HUES48 (cell line): ENCODE measurements at regions not wholly inside any gene's neighbourhood (a gene's known extent, or its start where the extent isn't known, plus 50 kb on each side); places are given as distances from the start of the nearest gene placed in this dataset.
"Not testable (repeated sequence)": the region's sequence is repeated elsewhere in the genome, so short reads cannot be mapped to it uniquely, and the experiment has no call there.

Source experiments
- H3K27ac ChIP-seq: one replicate; pipeline ENCODE4 v1.7.0; 2013; ENCODE audit warnings: low read depth, low read length, inconsistent platforms
- H3K27me3 ChIP-seq: 2 replicates; pipeline ENCODE4 v1.6.1; 2013; ENCODE audit warnings: mild to moderate bottlenecking, low read length; ENCODE audit not compliant: control insufficient read depth, insufficient read depth
- H3K36me3 ChIP-seq: 2 replicates; pipeline ENCODE4 v1.6.1; 2013; ENCODE audit warnings: low read length; ENCODE audit not compliant: control insufficient read depth, insufficient read depth
- H3K4me1 ChIP-seq: 2 replicates; pipeline ENCODE4 v1.6.1; 2013; ENCODE audit warnings: mild to moderate bottlenecking, low read length; ENCODE audit not compliant: control insufficient read depth, insufficient read depth
- H3K4me3 ChIP-seq: 2 replicates; pipeline ENCODE4 v1.5.1; 2013; ENCODE audit warnings: mild to moderate bottlenecking, low read depth, low read length
- H3K9ac ChIP-seq: 2 replicates; pipeline ENCODE4 v1.6.1; 2013; ENCODE audit warnings: mild to moderate bottlenecking, low read depth, low read length, moderate library complexity
- H3K9me3 ChIP-seq: 2 replicates; pipeline ENCODE4 v1.6.1; 2013; ENCODE audit warnings: low read length; ENCODE audit not compliant: control insufficient read depth, insufficient read depth

GRCh38 chr5:56763711-56764466 lies 51.5 kb upstream of the MAP3K1 start:
- no peaks in the 10 kb centered on the region for H3K27me3 ChIP-seq
- no peak overlapping the region for H3K27ac ChIP-seq
- no peak overlapping the region for H3K4me3 ChIP-seq
- H3K9ac ChIP-seq, result no peak overlapping the region
- no peaks in the 10 kb centered on the region for H3K9me3 ChIP-seq
- H3K36me3 ChIP-seq, result no peaks in the 10 kb centered on the region
- H3K4me1 ChIP-seq, result peaks cover 6% of the 10 kb centered on the region; the same call in 1 of the 2 replicates

GRCh38 chr5:56763182-56763581 lies 52.2 kb upstream of the MAP3K1 start:
- Histone ChIP-seq H3K9me3 (no peaks in the 10 kb centered on the region), H3K36me3 (no peaks in the 10 kb centered on the region), H3K9ac (no peak overlapping the region), H3K27me3 (no peaks in the 10 kb centered on the region), H3K27ac (no peak overlapping the region), H3K4me3 (no peak overlapping the region), H3K4me1 (peaks cover 6% of the 10 kb centered on the region; the same call in 1 of the 2 replicates)

- Histone ChIP-seq H3K9ac (no peak overlapping the region), H3K36me3 (no peaks in the 10 kb centered on the region), H3K4me1 (peaks cover 6% of the 10 kb centered on the region; the same call in 1 of the 2 replicates), H3K27me3 (no peaks in the 10 kb centered on the region), H3K9me3 (no peaks in the 10 kb centered on the region), H3K27ac (no peak overlapping the region), H3K4me3 (no peak overlapping the region)
Observed at GRCh38 chr5:56761151-56761885, 54.0 kb upstream of the MAP3K1 start.

GRCh38 chr5:56760723-56761122 lies 54.6 kb upstream of the MAP3K1 start:
- H3K4me1 ChIP-seq, result peaks cover 6% of the 10 kb centered on the region; the same call in 1 of the 2 replicates

GRCh38 chr5:56759521-56760216 lies 55.7 kb upstream of the MAP3K1 start:
- Histone ChIP-seq H3K9ac (no peak overlapping the region), H3K27ac (no peak overlapping the region), H3K9me3 (no peaks in the 10 kb centered on the region), H3K4me3 (no peak overlapping the region), H3K4me1 (peaks cover 6% of the 10 kb centered on the region; the same call in 1 of the 2 replicates), H3K27me3 (no peaks in the 10 kb centered on the region), H3K36me3 (no peaks in the 10 kb centered on the region)

More at GRCh38 chr5:56760723-56761122, 54.6 kb upstream of the MAP3K1 start:
- H3K9me3 ChIP-seq, result no peaks in the 10 kb centered on the region
- no peak overlapping the region for H3K4me3 ChIP-seq
- no peak overlapping the region for H3K9ac ChIP-seq
- no peaks in the 10 kb centered on the region for H3K36me3 ChIP-seq
- H3K27me3 ChIP-seq, result no peaks in the 10 kb centered on the region
- H3K27ac ChIP-seq, result no peak overlapping the region

- Histone ChIP-seq H3K27ac (no peak overlapping the region), H3K9ac (no peak overlapping the region), H3K27me3 (no peaks in the 10 kb centered on the region), H3K4me1 (peaks cover 6% of the 10 kb centered on the region; the same call in 1 of the 2 replicates), H3K36me3 (no peaks in the 10 kb centered on the region), H3K4me3 (no peak overlapping the region), H3K9me3 (no peaks in the 10 kb centered on the region)
Observed at GRCh38 chr5:56757077-56757476, 58.3 kb upstream of the MAP3K1 start.

GRCh38 chr5:56755036-56755555 lies 60.3 kb upstream of the MAP3K1 start:
- H3K9me3 ChIP-seq, result no peaks in the 10 kb centered on the region

GRCh38 chr5:56753588-56753987 lies 61.8 kb upstream of the MAP3K1 start:
- H3K9me3 ChIP-seq, H3K36me3 ChIP-seq, H3K4me1 ChIP-seq, H3K27ac ChIP-seq, H3K27me3 ChIP-seq, H3K9ac ChIP-seq, H3K4me3 ChIP-seq: not testable (repeated sequence)

More at GRCh38 chr5:56755036-56755555, 60.3 kb upstream of the MAP3K1 start:
- no peaks in the 10 kb centered on the region for H3K27me3 ChIP-seq
- H3K4me3 ChIP-seq, result no peak overlapping the region
- H3K4me1 ChIP-seq, result no peaks in the 10 kb centered on the region
- H3K27ac ChIP-seq, result no peak overlapping the region
- H3K36me3 ChIP-seq, result no peaks in the 10 kb centered on the region
- H3K9ac ChIP-seq, result no peak overlapping the region

- Histone ChIP-seq H3K4me1 (no peaks in the 10 kb centered on the region), H3K9me3 (no peaks in the 10 kb centered on the region), H3K27me3 (no peaks in the 10 kb centered on the region), H3K9ac (no peak overlapping the region), H3K4me3 (no peak overlapping the region), H3K36me3 (no peaks in the 10 kb centered on the region), H3K27ac (no peak overlapping the region)
Observed at GRCh38 chr5:56751572-56752313, 63.6 kb upstream of the MAP3K1 start.

- Histone ChIP-seq H3K9me3 (no peaks in the 10 kb centered on the region), H3K4me3 (no peak overlapping the region), H3K27ac (no peak overlapping the region), H3K27me3 (no peaks in the 10 kb centered on the region), H3K36me3 (no peaks in the 10 kb centered on the region), H3K9ac (no peak overlapping the region), H3K4me1 (no peaks in the 10 kb centered on the region)
Observed at GRCh38 chr5:56749842-56750241, 65.5 kb upstream of the MAP3K1 start.
